ENCODE measurements at regions not wholly inside any gene's neighbourhood (a gene's known extent, or its start where the extent isn't known, plus 50 kb on each side); places are given as distances from the start of the nearest gene placed in this dataset.

GRCh38 chr21:15301736-15302135 lies 236.9 kb upstream of the NRIP1 start:
- no peak overlapping the region for H3K27ac Mint-ChIP-seq
- no peak overlapping the region for H3K4me3 ChIP-seq (replicated peaks in 1 of 3; ENCODE audit: low read depth in 2 of 3, low read length in 3 of 3)
- H2AFZ ChIP-seq (ENCODE audit: insufficient read depth, low read depth, low read length, poor library complexity, severe bottlenecking): no peak overlapping the region
- no peaks in the 10 kb centered on the region for H3K4me1 ChIP-seq (ENCODE audit: control insufficient read depth in 1 of 2, insufficient read depth in 2 of 2, low read length in 2 of 2)
- no peak overlapping the region for H3K9ac ChIP-seq (ENCODE audit: insufficient read depth, low read length, poor library complexity, severe bottlenecking)
- H3K79me2 ChIP-seq (ENCODE audit: insufficient read depth, low read length): no peaks in the 10 kb centered on the region
- peaks cover 0 to 2% (median 1%) of the 10 kb centered on the region in 3 donors for H3K27me3 Mint-ChIP-seq (ENCODE audit: low read depth in 3 of 3)
- TF ChIP-seq CTCF (IDR thresholded peaks at IDR 0.05): no peak
- H4K20me1 ChIP-seq (ENCODE audit: insufficient read depth, low read length): no peaks in the 10 kb centered on the region
- H3K4me1 Mint-ChIP-seq: no peaks in the 10 kb centered on the region
- 100% methylated on average over 1 of the region's 2 CpGs for WGBS (ENCODE audit: insufficient coverage)
- intact Hi-C loops (cut with micrococcal nuclease): no loop called here
- H3K4me2 ChIP-seq (replicated peaks; ENCODE audit: extremely low read depth, low read length, poor library complexity, severe bottlenecking): no peak overlapping the region
- H3K27me3 ChIP-seq (ENCODE audit: control insufficient read depth in 2 of 2, insufficient read depth in 2 of 2, low read length in 2 of 2): no peaks in the 10 kb centered on the region
- no peaks in the 10 kb centered on the region for H3K36me3 ChIP-seq (replicated peaks in 1 of 2; ENCODE audit: control insufficient read depth in 1 of 2, insufficient read depth in 2 of 2, low read length in 2 of 2)
- DNase-seq: no peak
- H3K4me3 Mint-ChIP-seq: no peak overlapping the region
- peaks cover 0 to 3% (median 0%) of the 10 kb centered on the region in 7 donors for H3K9me3 Mint-ChIP-seq
- H3K27ac ChIP-seq (ENCODE audit: low read depth in 1 of 2, low read length in 2 of 2): no peak overlapping the region
- H3K9me3 ChIP-seq (replicated peaks in 1 of 2; ENCODE audit: control insufficient read depth in 1 of 2, insufficient read depth in 1 of 2, low read length in 2 of 2): peaks cover 0 to 5% of the 10 kb centered on the region in 2 donors
- no peaks in the 10 kb centered on the region for H3K36me3 Mint-ChIP-seq

- H3K4me3 ChIP-seq (replicated peaks in 1 of 3; ENCODE audit: low read depth in 2 of 3, low read length in 3 of 3): no peak overlapping the region
- DNase-seq: no peak
- no peak overlapping the region for H3K9ac ChIP-seq (ENCODE audit: insufficient read depth, low read length, poor library complexity, severe bottlenecking)
- no CpG with 5 or more reads among the region's 2 CpGs for WGBS (ENCODE audit: insufficient coverage)
- no peak for TF ChIP-seq CTCF (IDR thresholded peaks at IDR 0.05)
- H3K27me3 Mint-ChIP-seq (ENCODE audit: low read depth in 3 of 3): peaks cover 0 to 1% (median 1%) of the 10 kb centered on the region in 3 donors
- H4K20me1 ChIP-seq (ENCODE audit: insufficient read depth, low read length): no peaks in the 10 kb centered on the region
- no peak overlapping the region for H2AFZ ChIP-seq (ENCODE audit: insufficient read depth, low read depth, low read length, poor library complexity, severe bottlenecking)
- no peak overlapping the region for H3K4me3 Mint-ChIP-seq
- peaks cover 0 to 8% (median 1%) of the 10 kb centered on the region in 7 donors for H3K9me3 Mint-ChIP-seq
- no peaks in the 10 kb centered on the region for H3K9me3 ChIP-seq (replicated peaks in 1 of 2; ENCODE audit: control insufficient read depth in 1 of 2, insufficient read depth in 1 of 2, low read length in 2 of 2)
- no peak overlapping the region for H3K4me2 ChIP-seq (replicated peaks; ENCODE audit: extremely low read depth, low read length, poor library complexity, severe bottlenecking)
- no peaks in the 10 kb centered on the region for H3K4me1 Mint-ChIP-seq
- intact Hi-C loops (cut with micrococcal nuclease): no loop called here
- no peaks in the 10 kb centered on the region for H3K79me2 ChIP-seq (ENCODE audit: insufficient read depth, low read length)
- no peaks in the 10 kb centered on the region for H3K27me3 ChIP-seq (ENCODE audit: control insufficient read depth in 2 of 2, insufficient read depth in 2 of 2, low read length in 2 of 2)
- no peaks in the 10 kb centered on the region for H3K4me1 ChIP-seq (ENCODE audit: control insufficient read depth in 1 of 2, insufficient read depth in 2 of 2, low read length in 2 of 2)
- no peak overlapping the region for H3K27ac Mint-ChIP-seq
- no peaks in the 10 kb centered on the region for H3K36me3 ChIP-seq (replicated peaks in 1 of 2; ENCODE audit: control insufficient read depth in 1 of 2, insufficient read depth in 2 of 2, low read length in 2 of 2)
- H3K36me3 Mint-ChIP-seq: no peaks in the 10 kb centered on the region
- no peak overlapping the region for H3K27ac ChIP-seq (ENCODE audit: low read depth in 1 of 2, low read length in 2 of 2)
These were observed 241.5 kb upstream of the NRIP1 start for GRCh38 chr21:15306271-15306670.

Measured in CD14-positive monocyte (primary cell).